GM12873 (cell line): ENCODE measurements at regions not wholly inside any gene's neighbourhood (a gene's known extent, or its start where the extent isn't known, plus 50 kb on each side); places are given as distances from the start of the nearest gene placed in this dataset.

Experiments used
- CTCF ChIP-seq: IDR thresholded peaks from 2 replicates; pipeline ENCODE4 v1.5.1; 2012; ENCODE audit warnings: low read depth, mild to moderate bottlenecking, moderate library complexity, low read length, control low read depth; ENCODE audit not compliant: insufficient read depth; ENCODE audit errors: missing control alignments

- TF ChIP-seq CTCF = no peak
These were observed 569.5 kb downstream of the METTL15 start for GRCh38 chr11:28677721-28678120.

DNA sequence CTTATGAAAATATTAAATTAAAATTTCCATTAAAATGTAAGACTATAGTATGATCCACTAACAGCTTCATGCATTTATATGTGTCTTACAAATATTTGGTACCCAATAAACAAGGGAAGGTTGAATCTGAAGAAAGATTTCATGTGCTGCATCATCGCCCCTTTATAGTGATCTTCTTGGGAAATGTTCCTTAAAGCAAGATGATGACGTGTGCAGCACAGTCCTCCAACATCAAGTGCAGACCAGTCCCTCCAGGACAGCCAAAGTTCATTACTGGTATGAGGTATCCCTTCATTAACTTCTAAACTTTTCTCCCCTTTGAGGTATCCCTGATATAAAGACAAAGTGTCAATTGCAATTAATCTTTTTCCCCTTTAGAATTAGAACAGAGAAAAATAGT is 567.0 kb downstream of the METTL15 start:
- no peak for TF ChIP-seq CTCF

DNA sequence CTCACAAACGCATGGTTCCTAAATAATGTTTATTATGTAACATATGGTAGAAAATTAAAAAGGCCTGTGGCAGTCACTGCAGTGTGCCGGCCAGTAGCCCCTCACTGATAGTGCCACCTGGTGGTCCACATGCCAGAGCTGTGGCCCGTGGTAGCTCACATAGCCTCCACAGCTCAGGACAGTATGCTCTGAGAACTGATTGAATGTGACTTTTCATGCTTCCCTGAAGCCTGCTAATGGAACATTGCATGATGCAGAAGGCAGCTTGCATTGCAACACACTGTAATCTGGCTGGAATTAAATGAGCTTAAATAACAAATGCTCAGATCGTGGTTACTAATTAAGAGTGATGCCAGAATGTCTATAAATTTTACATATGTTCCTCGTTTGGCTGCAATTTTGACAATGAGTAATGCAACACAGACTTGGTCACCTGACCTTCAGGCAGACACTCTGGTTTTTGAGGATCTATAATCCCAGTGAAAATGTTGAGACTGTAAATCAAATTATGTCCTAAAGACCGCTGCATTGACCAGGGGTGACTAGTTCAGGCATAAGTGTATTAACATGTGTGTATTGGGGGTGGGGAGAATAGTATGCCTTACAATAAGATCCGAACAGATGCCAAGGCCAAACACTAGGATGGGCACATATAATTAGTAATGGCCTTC is 566.4 kb downstream of the METTL15 start:
- TF ChIP-seq CTCF = peak; percentile 51

DNA sequence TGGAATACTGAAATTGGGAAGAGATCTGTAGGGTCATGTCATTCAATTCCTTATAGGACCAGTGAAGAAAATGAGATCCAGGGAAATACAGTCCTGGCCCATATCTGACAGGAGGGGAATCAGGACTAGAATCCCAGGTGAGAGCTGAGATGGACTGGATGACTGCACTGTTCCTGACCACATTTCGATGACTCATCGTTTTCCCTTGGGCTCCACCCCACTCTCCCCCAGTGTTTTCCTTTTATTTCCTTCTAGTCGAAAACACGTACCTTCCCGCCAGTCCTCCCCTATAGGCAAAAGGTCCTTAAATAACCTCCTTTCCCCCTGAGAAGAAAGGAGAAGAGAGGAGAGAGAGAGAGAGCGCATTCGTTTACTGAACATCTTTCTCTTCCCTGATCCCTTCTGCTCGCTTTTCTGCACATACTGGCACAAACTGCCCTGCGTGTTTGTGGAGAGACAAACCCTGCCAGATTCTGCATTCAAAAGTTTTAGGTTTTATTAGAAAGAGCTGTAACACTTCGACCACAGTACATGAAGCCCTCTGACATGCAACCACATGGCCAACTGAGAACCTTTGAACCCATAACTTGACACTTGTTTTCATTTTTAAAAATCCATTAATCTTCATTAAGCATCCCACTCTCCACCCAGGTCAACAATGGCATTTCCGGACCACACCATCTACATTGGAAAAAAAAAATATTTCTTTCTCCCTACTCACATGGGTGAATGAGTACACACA is 565.7 kb downstream of the METTL15 start:
- TF ChIP-seq CTCF = no peak

- TF ChIP-seq CTCF = no peak
These were observed 563.1 kb downstream of the METTL15 start for GRCh38 chr11:28671274-28671673.

GRCh38 chr11:28666632-28667031 is 558.4 kb downstream of the METTL15 start:
- no peak for TF ChIP-seq CTCF

- no peak for TF ChIP-seq CTCF
These were observed 551.6 kb downstream of the METTL15 start for GRCh38 chr11:28659716-28660348.
